ENCODE measurements at regions not wholly inside any gene's neighbourhood (a gene's known extent, or its start where the extent isn't known, plus 50 kb on each side); places are given as distances from the start of the nearest gene placed in this dataset.

- TF ChIP-seq EZH2phosphoT487 (IDR thresholded peaks at IDR 0.05; ENCODE audit: borderline replicate concordance, low read length), result no peak
- TF ChIP-seq EZH2 (IDR thresholded peaks at IDR 0.05; ENCODE audit: low read length, unreplicated experiment), result no peak
Observed at GRCh38 chr4:41381384-41381783, 124.7 kb downstream of the UCHL1 start.

Measured in PC-3 (cell line).